Midbrain (tissue), 1 donor: ENCODE measurements at regions not wholly inside any gene's neighbourhood (a gene's known extent, or its start where the extent isn't known, plus 50 kb on each side); places are given as distances from the start of the nearest gene placed in this dataset.
"Not testable (repeated sequence)": the region's sequence is repeated elsewhere in the genome, so short reads cannot be mapped to it uniquely, and the experiment has no call there.

Experiments
- DNase-seq: peaks from one replicate; lab custom pipeline; 2025; lab: John Stamatoyannopoulos, UW

DNA sequence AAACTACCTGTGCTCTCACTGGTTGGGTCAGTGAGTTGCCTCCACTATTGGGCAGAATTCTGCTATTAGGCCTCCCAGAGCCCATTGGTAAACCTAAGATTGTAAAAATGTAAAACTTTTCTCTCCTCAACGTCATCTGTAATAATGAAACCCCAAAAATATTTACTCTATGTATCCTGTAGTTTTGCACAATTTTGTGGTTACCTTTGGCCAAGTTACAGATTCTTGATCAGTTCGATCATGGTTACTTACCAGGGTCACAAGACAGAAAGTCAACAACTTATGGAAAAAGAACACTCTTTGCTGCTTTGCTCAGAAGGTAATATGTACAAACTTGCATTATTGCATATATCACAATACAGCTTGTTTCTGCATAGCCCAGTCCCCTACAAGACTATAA, 83.7 kb upstream of the KIF2A start:
- not testable (repeated sequence) for DNase-seq

DNA sequence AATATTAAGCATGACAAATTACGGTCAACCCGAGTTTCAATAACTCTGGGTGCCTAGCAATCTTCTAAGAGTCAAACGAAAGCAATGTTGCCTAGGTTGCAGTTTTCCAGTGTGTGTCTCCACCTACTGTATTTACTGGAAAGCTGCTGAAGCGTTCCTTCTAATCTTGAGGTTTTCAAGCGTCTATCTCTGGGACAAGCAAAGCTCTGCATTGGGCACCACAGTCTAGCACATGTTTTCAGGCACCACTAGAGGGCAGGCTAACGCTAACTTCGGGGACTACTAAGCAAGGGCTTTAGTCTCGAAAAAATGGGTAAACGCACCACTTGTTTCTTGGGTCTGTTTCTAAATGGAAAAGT, 82.7 kb upstream of the KIF2A start:
- DNase-seq: not testable (repeated sequence)

DNA sequence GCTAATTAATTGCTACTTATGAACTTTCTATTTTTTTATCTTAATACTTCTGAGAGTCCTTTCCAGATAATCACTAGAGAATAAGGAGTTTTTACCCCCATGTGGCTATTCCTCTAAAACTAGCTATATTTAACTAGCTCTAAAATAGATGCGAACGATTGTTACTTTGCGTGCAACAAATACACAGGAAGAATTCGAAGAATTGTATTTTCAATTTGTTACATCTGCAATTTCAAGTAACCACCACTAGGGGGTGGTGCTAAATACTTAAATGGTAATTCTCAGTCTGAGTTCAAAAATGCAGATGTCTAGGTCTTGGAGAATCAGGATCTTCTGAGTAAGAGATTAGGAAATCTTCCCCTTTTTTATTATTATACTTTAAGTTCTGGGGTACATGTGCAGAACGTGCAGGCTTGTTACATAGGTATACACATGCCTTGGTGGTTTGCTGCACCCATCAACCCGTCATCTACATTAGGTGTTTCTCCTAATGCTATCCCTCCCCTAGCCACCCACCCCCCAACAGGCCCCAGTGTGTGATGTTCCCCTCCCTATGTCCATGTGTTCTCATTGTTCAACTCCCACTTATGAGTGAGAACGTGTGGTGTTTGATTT, 80.9 kb upstream of the KIF2A start:
- not testable (repeated sequence) for DNase-seq

DNA sequence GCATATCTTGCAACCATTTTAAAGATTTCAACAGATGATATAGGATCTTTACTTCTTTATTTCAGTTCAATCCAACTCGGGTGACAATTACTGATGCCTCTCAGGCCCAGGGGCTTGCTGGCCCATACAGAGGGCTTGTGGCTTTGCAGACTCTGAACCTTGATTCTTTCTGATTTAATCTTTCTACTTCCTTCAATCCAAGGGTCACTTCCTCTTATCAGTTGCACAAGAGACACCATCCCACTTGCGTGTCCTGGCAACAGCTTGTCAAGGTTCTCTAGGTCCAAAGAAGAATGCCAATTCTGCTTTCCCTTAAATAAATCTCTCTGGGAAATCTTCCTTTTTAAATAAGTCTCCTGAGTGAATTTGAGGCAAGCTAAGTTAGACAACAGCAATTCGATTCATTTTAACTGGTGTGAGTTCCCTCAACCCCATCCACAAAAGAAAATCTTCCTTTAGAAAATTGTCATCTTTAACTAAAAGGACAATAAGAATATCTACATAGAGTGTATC, 75.1 kb upstream of the KIF2A start:
- DNase-seq: not testable (repeated sequence)

DNA sequence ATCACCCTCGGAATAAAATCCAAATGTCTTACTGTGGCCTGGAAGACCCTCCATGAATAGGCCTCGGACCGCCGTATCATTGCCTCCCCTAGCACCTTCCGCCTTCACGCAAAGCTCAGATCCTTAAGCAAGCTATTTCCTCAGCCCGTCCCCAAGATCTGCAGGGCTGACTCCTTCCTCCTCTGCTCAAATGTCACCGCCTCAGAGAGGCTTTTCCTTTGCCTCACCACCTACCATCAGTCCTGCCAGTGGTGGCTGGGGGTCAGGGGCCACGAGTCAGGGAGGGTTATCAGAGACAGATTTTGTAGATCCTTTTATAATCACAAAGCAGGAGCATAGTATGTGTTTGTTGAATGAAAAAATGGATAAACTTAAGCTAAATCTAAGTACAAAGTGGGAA, 74.4 kb upstream of the KIF2A start:
- no peak for DNase-seq

DNA sequence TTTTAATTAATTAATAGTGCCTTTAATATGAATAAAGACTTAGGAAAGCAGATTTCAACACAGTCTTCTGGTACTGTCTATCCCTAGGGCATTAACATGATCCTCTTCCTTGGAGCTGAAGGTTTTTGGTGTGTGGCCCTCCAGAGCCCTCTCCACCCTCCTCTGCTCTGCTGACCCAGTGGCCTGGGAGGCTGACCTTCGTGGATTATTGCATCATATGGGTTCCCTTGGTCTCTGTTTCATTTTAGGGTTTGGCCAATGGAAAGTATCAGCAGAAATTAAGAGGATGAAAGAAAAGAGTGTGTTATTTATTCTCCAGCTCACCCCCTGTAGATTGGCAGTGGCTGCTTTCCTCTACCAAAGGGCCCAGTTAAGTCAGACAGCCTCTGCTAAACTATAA, 73.8 kb upstream of the KIF2A start:
- not testable (repeated sequence) for DNase-seq

DNA sequence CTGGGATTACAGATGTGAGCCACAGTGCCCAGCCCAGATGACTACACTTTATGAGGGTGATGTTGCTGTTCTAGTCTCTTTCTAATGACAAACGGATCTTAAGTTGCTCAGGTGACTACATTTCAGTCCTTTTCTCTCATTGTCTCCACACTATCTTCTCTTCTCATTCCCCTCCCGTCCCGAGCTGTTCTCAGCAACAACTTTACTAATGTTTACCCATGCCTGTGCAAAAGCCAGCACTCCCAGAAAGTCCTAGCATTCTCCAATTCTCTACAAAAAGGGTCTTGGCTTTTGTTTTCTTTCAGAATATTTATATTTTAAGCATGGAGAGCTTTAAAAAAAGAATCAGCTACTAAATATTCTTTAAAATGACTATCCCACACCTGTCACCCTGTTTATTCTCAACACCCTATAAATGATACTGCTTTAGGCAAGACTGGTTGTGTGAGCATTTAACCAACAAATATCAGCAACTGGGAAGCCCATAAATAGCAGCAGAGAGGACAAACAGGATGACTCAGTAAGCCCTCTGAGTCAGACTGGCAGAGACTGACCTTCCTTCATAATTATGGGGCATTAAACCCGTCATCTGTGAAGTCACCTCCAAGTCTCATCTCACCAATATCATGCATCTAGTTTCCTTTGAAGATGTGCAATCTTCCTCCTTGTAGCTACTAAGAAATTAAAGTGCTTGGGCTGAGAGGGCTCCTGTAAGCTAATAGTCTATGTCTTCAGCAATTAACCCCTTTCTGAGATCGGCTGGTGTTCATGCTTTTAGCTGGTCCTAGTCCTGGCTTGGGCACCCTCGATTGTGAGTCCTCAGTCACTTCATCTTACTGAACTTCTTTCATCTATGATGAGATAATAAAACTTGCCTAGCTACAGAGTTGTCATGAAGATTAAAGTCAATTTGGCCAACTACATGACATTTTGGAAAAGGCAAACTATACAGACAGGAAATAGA, 72.6 kb upstream of the KIF2A start:
- DNase-seq: not testable (repeated sequence)

DNA sequence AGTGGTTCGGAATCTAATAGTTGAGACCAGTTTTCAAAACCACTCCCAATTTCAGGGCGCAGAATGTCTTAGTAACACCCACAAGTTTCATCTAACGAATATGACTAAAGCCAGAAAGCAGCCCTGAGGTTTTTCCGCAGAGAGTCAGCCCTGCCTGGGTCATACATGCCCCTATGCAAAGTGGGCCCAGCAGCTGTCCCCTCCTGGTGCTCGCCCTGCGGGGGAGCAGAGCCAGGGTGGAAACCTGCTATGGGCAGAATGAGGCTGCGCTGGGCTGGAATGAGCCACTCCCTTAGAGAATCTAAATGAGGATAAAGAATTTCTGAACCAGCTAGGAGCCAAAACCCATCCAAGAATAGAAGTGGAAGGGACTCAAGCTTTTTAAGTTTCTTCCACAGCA, 69.4 kb upstream of the KIF2A start:
- DNase-seq: peak; percentile 18

DNA sequence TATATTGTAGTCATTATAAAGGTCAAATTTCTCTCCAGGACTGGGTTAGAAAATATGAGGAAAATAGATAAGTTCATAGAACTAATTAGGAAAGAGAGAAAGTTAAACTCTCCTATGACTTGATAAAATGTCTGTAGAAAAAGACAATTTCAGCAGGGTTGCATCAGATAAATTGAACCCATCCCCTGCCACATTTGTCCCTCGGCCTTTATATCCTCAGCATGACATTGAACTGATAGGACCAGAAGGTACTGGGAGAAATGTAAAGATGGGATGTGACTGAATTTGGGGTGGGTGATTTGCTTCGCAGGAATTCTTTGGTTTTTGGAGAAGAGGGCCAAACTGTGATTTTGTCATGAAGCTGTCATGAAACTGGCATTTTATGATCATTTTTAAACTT, 68.1 kb upstream of the KIF2A start:
- DNase-seq: not testable (repeated sequence)

DNA sequence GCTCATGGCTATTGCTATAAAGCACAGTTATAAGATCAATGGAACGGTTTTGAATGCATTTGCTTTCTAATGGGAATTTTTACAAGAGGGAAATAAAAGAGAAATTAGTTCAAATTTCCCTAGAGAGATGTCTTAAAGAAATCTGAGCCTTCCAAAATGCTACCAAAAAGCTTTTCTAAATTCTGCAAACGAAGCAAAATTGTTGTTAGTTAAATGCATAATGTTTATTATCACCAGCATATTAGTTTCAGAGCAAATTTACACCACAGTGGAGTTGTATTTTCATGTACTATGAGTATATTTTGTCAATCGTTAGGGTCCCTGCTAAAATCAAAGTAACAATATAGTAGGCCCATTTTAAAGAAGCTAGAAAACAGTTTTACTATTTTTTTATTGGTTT, 67.4 kb upstream of the KIF2A start:
- DNase-seq: not testable (repeated sequence)

DNA sequence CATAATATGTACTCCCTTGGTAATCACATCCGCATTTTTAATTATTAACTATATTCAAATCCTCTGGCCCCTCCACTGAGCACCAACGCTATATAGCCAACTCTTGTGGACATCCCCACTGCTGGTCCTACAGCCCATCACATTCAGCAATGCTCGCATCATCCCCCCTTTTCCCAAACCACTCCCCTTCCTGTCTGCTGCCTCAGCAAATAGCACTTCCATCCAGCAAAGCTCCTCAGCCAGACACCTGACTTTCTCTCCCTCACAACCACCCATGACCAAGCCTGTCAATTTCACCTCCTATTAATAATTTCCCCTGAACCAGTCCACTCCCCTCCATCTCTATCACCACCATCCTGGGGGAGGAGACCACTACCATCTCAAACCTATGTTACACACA, 65.5 kb upstream of the KIF2A start:
- not testable (repeated sequence) for DNase-seq

DNA sequence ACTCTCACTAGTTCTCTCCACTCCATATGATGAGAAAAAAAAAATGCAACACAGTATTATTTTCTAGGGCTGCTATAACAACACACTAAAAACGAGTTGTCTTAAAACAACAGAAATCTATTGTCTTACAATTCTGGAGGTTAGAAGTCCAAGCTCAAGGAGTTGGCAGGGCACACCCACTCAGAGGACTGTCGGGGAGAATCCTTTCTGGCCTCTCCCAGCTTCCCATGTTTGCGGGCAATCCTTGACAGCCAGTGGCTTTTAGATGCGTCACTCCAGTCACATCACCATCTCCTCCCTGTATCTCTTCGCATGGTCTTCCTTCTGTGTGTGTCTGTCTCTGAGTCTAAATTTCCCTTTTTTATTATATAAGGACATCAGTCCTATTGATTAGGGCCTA, 64.0 kb upstream of the KIF2A start:
- not testable (repeated sequence) for DNase-seq

DNA sequence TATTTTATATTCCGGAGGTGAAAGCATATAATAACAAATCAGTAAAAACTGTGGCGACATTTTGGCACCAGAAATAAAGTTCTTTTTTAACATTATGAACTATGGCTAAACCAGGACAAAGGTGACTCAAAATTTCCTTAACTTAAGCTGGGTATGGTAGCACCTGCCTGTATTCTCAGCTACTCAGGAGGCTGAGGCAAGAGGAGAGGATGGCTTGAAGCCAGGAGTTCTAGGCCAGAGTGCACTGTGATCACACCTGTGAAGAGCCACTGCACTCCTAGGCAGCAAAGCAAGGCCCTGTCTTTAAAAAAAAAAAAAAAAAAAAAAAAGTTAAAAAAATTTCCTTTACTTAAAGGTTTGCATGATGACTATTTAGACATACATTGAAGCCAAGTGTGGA, 63.0 kb upstream of the KIF2A start:
- DNase-seq: not testable (repeated sequence)

DNA sequence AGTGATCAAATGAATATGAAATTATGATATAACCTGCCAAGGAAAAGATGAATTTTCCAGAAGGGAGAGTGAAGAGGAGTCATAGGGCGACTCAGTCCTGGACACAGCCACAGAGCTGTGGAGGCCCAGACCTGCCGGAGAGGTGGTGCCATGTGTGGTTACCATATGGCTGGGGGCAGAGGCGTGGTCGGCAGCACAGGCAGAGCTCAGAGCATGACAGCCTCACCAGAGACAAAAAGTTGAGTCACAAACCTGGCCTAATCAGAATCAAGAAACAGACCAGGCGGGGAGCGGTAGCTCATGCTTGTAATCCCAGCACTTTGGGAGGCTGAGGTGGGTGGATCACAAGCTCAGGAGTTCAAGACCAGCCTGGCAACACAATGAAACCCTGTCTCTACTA, 57.8 kb upstream of the KIF2A start:
- DNase-seq: not testable (repeated sequence)

DNA sequence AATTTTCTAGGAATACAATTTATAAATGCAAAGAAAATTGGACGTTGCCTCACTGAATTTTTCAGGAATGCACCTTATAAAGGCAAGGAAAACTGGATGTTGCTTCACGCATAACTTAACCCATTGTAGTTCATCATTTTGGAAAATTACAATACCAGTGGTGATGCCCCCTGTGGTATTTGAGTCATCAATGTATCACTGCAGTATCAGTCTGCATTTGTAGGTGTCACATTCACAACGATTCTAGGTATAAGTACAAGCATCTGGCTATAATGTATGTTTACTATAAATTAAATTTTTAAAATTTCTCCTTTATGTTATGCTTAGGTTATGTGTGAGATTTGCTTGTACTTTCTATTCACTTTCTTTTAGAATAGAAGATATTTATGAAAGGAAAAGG, 55.9 kb upstream of the KIF2A start:
- not testable (repeated sequence) for DNase-seq

DNA sequence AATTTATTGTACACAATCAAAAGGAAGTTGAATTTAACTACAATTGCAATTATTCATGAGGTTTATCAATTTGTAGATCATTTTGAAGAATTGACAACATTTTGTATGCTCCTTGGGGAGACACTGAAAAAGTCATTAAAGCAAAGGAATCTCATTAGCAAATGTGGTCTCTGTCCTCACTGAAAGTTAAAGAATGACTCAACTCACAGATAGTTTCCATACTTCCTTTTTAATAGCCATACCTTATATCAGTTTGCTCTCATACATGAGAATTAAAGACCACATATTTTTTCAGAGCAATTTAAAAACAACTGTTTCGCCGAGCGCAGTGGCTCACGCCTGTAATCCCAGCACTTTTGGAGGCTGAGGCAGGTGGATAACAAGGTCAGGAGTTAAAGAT, 55.1 kb upstream of the KIF2A start:
- not testable (repeated sequence) for DNase-seq

DNA sequence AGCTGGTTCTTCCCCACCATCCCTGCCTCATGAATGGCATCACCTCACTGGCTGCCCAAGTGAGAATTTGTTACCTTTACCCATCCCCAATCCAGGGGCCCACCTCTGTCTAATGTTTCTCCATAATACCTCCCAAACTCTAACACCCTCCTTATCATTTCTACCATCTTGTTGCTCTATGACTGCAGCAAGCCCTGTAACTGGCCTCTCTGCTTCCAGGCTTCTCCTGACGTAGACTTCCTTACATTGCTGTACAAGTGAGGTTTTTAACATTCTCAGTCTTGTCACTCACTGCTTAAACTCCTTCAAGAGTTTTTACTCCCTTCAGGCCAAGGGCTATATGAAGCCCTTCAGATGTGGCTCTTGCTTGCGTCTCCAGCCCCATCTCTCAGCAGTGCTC, 53.5 kb upstream of the KIF2A start:
- DNase-seq: not testable (repeated sequence)

DNA sequence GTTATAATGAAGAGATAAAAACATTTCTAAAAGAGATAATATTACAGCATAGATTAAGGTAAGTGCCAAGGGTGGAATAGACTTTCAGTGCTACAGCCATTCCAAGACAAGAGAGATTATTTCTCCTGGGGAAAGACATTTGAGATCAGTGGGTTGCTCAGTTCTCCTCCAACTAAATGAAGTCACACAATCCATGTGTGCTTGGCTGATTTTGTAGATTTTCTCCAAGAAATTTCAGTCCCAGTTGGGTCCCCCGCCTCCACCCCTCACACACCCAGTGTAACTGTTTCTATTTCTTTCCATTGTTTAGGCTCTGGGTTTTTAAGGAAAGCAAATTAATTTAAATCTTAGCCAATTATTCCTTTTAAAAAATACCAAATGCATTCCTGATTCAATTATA, 50.5 kb upstream of the KIF2A start:
- DNase-seq: not testable (repeated sequence)

DNA sequence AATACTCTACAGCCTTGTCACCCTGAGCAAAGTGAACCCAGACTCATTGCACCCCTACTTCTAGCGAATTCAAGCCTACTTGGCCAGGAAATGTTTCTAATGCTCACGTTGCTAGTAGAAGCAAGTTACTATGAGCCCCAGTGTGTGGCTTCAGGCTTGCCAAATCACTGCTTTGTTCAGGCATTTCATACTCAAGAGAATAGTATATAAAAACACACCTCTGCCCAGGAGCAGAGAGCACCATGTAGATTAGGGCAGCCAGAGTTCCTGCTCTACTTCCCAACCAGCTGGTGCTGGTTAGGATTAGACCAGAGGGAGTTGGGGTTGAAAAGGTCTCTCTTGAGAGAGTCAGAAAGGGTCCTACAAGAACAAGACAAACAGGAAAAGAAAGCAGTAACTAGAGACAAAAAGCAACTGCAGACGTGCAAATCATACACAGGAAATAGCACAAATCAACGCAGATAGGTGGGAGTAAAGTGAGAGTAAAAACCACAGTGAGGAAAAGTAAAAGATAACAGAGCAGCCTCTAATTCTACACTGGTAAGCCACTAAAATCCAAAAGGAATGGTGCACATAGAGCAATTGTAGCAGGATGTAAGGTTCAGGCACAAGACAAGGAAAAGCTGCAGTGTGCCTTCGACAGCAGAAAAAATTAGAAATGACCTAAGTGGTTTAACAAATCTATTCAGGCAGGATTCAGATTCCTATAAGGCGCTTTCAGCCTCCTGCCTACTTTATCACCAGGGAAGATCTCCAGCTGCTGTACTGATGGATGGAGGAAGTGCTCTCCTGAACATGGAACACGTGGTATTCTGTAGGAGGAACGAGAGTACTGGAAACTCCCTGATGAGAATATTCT, 49.6 kb upstream of the KIF2A start:
- no peak for DNase-seq
